ENCODE measurements at regions not wholly inside any gene's neighbourhood (a gene's known extent, or its start where the extent isn't known, plus 50 kb on each side); places are given as distances from the start of the nearest gene placed in this dataset.
"Not testable (repeated sequence)": the region's sequence is repeated elsewhere in the genome, so short reads cannot be mapped to it uniquely, and the experiment has no call there.

DNA sequence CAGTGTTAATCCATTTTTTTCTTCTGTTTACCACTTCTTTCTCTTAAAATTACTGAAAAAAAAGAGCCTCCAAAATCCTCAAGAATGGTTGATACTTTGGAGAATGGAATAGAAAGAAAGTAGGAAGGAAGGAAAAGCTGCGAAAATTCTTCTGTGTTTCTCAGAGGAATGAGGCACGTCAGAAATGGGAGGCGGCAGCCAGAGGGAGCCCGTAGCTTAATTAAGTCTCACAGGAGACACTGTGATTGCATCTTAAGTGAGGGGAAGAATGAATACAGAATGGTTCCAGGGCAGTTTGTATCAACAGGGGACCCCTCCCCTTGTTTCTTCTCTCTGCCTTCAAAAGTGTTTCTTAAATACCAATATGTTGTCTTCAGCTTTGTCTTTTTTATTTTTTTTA is 1099.5 kb downstream of the PLA2G4A start:
- DNase-seq, result no peak

- DNase-seq, result no peak
Measured at GRCh38 chr1:187928696-187929095, 1099.9 kb downstream of the PLA2G4A start.

GRCh38 chr1:187931776-187932175 is 1103.0 kb downstream of the PLA2G4A start:
- DNase-seq, result no peak

DNA sequence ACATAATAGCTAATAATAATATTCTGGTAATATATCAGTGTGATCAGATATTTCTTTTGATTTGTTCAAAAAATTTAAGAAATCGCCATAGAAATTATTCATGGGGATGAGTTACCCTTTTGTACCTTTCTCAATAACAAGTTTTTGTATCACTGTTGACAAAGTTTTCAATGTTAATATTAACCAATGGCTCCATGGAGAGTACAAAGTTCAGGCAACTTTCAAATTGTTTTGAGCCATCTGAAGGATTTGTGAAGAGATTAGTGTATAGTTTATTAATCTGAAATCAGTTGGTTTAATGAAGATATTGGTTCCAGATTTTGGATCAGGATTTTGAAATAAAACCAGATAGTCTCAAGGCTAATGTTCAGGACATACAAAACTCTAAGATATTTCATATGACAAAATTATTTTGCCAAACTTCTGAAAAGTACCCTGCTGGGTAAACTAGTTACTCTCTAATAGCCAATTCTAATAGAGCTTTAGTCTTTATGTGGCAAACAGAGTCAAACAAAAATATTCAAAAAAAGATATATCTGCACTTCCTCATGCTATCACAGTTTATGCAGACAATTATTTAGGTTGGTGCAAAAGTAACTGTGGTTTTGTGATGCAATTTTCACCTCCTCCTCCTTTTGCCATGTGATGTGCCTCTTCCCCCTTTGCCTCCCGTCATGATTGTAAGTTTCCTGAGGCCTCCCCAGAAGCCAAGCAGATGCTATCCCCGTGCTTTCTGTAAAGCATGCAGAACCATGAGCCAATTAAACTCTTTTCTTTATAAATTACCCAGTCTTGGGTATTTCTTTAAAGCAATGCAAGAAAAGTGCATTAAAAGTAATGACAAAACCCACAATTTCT is 1105.0 kb downstream of the PLA2G4A start:
- DNase-seq, result no peak

GRCh38 chr1:187936667-187937066 is 1107.9 kb downstream of the PLA2G4A start:
- no peak for DNase-seq

DNA sequence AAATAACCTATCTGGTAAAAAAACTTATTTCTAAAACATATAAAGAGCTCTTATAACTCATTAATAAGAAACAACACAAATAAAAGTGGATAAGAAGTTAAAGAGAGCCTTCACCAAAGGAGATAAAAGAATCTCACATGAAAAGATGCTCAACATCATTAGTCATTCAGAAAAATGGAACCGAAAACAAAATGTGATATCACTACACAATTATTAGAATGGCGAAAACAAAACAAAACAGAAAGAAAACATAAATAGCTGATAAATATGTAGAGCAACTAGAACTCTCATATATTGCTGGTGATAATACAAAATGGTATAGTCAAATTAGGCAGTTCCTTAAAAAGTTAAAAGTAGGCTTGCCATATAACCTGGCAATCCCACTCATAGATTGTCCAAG is 1109.3 kb downstream of the PLA2G4A start:
- DNase-seq, result no peak

DNA sequence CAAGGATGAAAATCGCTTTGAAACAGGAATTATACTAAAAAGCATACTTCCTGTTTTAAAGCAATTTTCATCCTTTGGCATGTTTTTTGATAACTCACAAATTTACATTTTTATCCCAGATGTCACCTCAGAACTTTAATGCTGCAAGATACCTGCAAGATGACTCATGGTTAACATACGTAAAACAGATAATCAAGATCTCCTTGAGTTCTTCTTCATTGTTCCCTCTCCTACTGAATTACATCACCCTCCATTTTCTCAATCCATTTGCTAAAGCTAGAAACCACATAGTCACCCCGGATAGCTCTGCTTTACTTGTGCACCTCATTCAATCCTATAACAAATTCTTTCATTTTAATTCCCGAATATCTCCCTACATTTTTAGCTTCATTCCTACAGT is 1114.2 kb downstream of the PLA2G4A start:
- DNase-seq, result no peak

GRCh38 chr1:187943606-187944403 is 1115.1 kb downstream of the PLA2G4A start:
- no peak for DNase-seq

DNA sequence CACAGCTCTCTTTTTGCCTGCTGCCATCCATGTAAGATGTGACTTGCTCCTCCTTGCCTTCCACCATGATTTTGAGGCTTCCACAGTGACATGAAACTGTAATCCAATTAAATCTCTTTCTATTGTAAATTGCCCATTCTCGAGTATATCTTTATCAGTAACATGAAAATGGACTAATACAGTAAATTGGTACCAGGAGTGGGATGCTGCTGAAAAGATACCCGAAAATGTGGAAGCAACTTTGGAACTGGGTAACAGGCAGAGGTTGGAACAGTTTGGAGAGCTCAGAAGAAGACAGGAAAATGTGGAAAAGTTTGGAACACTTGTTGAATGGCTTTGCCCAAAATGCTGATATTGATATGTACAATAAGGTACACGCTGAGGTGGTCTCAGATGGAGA is 1117.9 kb downstream of the PLA2G4A start:
- DNase-seq, result not testable (repeated sequence)

- DNase-seq, result no peak
Measured at GRCh38 chr1:187947359-187947758, 1118.6 kb downstream of the PLA2G4A start.

DNA sequence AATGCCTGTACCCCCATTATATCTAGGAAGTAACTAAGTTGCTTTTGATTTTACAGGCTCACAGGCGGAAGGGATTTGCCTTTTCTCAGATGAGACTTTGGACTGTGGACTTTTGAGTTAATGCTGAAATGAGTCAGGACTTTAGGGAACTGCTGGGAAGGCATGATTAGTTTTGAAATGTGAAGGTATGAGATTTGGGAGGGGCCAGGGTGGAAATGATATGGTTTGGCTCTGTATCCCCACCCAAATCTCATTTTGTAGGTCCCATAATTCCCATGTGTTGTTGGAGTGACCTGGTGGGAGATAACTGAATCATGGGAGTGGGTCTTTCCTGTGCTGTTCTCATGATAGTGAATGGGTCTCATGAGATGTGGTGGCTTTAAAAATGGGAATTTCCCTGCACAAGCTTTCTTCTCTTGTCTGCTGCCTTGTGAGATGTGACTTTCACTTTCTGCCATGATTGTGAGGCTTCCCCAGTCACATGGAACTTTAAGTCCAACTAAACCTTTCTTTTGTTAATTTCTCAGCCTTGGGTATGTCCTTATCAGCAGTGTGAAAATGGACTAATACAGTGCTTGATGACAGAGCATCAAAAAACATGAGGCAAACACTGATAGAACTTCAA is 1119.5 kb downstream of the PLA2G4A start:
- DNase-seq, result no peak

DNA sequence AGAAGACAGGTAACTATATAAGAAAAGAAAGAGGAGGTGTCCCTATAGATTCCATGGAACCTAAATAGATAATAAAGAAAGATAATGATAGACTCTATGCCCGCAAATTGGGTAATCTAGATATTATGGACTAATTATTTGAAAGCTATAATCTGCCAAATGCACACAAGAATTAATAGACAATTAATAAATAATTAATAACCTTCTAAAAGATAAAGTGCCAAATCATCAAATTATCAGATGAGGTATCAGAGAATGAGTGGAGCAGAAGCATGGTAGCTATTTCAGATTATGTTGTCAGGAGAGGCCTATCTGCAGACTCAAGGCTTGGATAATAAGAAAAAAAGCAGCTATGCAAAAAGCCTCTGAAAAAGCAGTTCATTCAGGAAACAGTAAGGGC is 1120.8 kb downstream of the PLA2G4A start:
- peak in 1 of 2 experiments; percentile 18 for DNase-seq

- DNase-seq, result no peak
Measured at GRCh38 chr1:187951817-187952216, 1123.1 kb downstream of the PLA2G4A start.

DNA sequence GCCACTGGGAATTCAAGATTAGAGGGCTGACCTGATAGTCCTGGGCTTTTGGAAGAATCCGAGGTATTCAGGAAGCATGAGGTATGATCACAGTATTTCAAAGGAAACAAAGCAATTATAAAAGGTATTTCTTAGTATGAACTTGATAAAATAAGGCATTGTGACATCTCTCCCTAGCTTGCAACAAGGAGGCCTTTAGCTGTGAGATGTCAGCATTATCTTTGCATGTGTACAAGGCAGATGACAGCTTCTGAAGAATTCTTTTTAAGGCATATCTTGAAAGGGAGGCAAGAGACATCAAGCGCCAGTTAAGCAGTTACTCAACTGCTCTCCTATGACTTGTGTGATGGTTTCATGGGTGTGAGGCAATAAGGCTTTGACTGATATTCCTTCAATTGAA is 1123.7 kb downstream of the PLA2G4A start:
- no peak for DNase-seq

- DNase-seq, result no peak
Measured at GRCh38 chr1:187956975-187957374, 1128.2 kb downstream of the PLA2G4A start.

DNA sequence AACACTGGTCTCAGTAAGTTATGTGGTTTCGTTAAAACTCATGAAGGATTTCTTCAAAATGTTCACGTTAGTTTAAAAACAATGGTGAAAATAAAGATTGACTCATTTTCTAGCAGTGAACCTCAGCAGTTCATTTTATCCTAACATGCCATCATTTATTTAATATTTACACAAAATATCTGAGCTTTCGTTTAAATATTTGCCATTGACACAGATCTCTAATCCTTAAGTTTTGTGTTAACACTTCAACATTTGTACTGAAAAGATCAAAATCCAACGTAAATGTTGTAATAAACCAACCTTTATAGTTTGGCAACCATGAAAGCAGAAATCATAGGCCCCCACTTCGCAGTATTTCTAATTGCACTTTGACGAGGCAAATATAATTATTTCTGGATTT is 1129.5 kb downstream of the PLA2G4A start:
- no peak for DNase-seq

- DNase-seq, result no peak
Measured at GRCh38 chr1:187959062-187959461, 1130.3 kb downstream of the PLA2G4A start.

DNA sequence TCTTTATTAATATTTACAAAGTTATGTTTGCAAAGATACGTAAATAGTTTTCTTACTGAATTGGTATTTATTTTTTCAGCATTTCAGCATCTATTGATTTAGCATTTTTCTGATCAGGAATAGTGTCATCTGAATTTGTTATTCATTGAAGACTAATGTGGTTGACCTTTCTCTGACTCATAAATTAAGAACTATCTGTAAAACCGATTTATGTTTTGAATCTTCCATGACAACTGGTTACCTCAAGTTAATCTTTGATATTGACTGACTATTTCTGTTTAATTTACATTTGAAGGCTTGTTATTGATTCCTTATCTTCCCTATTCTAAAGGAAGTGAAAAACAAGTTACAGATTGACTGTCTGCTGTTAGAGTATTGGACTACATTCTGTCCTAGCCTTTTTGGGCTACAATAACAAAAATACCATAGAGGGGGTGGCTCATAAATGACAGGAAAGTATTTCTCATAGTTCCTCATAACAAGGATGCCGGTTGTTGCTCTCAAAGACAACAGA is 1131.4 kb downstream of the PLA2G4A start:
- DNase-seq, result no peak

- DNase-seq, result no peak
Measured at GRCh38 chr1:187961895-187962294, 1133.1 kb downstream of the PLA2G4A start.

DNA sequence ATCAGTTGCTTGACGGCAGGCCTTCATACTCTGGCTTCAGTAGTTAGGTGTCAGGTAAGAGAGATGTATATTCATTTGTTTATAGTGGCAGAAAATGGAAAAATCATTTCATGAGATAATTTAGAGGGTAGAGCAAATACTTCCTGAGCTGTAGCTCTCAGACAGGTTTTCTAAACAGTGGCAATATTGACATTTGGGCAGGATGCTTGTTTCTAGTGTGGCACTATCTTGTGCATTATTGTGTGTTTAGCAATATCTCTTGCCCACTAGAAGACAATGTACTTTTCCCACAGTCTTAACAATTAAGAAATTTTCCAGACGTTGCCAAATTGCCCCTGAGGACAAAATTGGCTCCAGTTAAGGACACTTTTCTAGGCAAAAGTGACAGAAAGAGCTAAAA is 1143.1 kb downstream of the PLA2G4A start:
- no peak for DNase-seq

GRCh38 chr1:187977298-187977697 is 1148.5 kb downstream of the PLA2G4A start:
- peak in 1 of 2 experiments; percentile 25 for DNase-seq

DNA sequence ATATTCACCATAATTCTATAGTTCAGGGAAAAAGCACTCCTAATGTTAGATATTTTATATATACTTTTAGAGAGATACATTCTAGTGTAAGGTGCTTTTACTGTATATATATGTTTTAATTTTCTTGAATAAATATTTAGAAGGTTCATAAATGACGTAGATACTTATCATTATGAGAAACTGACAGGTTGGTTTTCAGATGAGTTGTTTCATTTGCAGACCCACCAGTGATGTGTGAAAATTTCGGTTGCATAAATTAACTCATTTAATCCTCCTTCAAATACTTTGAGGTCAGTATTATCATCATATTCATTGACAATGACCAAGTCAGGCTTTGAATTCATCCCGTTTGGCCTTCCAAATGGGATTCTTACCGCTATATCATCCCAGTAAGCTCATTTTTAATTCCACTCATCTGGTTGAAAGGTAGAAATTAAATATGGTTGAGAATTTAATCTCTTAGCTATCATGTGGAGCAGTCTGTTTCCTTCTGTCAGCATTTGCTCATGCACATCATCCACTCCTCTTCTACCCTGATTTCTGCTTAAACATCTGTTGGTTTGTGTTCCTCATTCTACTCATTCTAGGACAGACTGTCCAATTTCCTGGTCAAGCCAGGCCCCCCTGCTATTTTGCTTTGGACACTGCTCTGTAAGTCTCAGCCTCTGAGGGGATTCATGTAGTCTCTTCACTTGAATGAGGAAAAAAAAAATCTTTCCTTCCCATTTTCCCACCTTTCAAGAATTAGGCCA is 1156.6 kb downstream of the PLA2G4A start:
- no peak for DNase-seq
